ACHN (cell line): ENCODE measurements at regions not wholly inside any gene's neighbourhood (a gene's known extent, or its start where the extent isn't known, plus 50 kb on each side); places are given as distances from the start of the nearest gene placed in this dataset.
A peak's percentile ranks its signal among the peaks of the same experiment; 100 is the strongest.
"Not testable (repeated sequence)": the region's sequence is repeated elsewhere in the genome, so short reads cannot be mapped to it uniquely, and the experiment has no call there.

Source experiments
- DNase-seq: peaks from one replicate; pipeline ENCODE4 v3.0.0-alpha.2; 2015
- in situ Hi-C: cut with HindIII; loops from 2 replicates; pipeline ENCODE4 v1.10.0; 2017; ENCODE audit warnings: low sequenced_read_pairs, low pct_ligation_motif_present, low pct_unique_long_range_greater_than_20kb

- in situ Hi-C loops = no loop called here
- DNase-seq = peak; percentile 30
Observed at GRCh38 chr12:73531752-73532151, 1005.9 kb upstream of the ATXN7L3B start.

GRCh38 chr12:73547421-73547820 lies 990.2 kb upstream of the ATXN7L3B start:
- DNase-seq = no peak
- in situ Hi-C loops = no loop called here

GRCh38 chr12:73585136-73585535 lies 952.5 kb upstream of the ATXN7L3B start:
- in situ Hi-C loops = no loop called here
- no peak for DNase-seq

GRCh38 chr12:73589220-73589619 lies 948.4 kb upstream of the ATXN7L3B start:
- no peak for DNase-seq
- in situ Hi-C loops = no loop called here

- DNase-seq = no peak
- in situ Hi-C loops = no loop called here
Observed at GRCh38 chr12:73598626-73599025, 939.0 kb upstream of the ATXN7L3B start.

- no peak for DNase-seq
- in situ Hi-C loops = no loop called here
Observed at GRCh38 chr12:73599268-73599667, 938.4 kb upstream of the ATXN7L3B start.

GRCh38 chr12:73605925-73606324 lies 931.7 kb upstream of the ATXN7L3B start:
- in situ Hi-C loops, DNase-seq: not testable (repeated sequence)

GRCh38 chr12:73612551-73612950 lies 925.1 kb upstream of the ATXN7L3B start:
- no peak for DNase-seq
- in situ Hi-C loops = no loop called here

GRCh38 chr12:73623421-73623820 lies 914.2 kb upstream of the ATXN7L3B start:
- no peak for DNase-seq
- in situ Hi-C loops = no loop called here

GRCh38 chr12:73625226-73625625 lies 912.4 kb upstream of the ATXN7L3B start:
- DNase-seq = no peak
- in situ Hi-C loops = no loop called here

GRCh38 chr12:73629171-73629570 lies 908.5 kb upstream of the ATXN7L3B start:
- in situ Hi-C loops = no loop called here
- DNase-seq = no peak

GRCh38 chr12:73629893-73630831 lies 907.5 kb upstream of the ATXN7L3B start:
- in situ Hi-C loops = no loop called here

GRCh38 chr12:73632191-73632590 lies 905.4 kb upstream of the ATXN7L3B start:
- in situ Hi-C loops = no loop called here
- DNase-seq = no peak

More at GRCh38 chr12:73629893-73630831, 907.5 kb upstream of the ATXN7L3B start:
- no peak for DNase-seq

GRCh38 chr12:73632661-73633060 lies 905.0 kb upstream of the ATXN7L3B start:
- no peak for DNase-seq
- in situ Hi-C loops = no loop called here

- DNase-seq, in situ Hi-C loops: not testable (repeated sequence)
Observed at GRCh38 chr12:73639397-73639796, 898.2 kb upstream of the ATXN7L3B start.

- DNase-seq = no peak
- in situ Hi-C loops = no loop called here
Observed at GRCh38 chr12:73656375-73656774, 881.3 kb upstream of the ATXN7L3B start.

- DNase-seq = no peak
- in situ Hi-C loops = no loop called here
Observed at GRCh38 chr12:73659802-73660201, 877.8 kb upstream of the ATXN7L3B start.

GRCh38 chr12:73665193-73665592 lies 872.4 kb upstream of the ATXN7L3B start:
- no peak for DNase-seq
- in situ Hi-C loops = no loop called here

GRCh38 chr12:73671550-73671949 lies 866.1 kb upstream of the ATXN7L3B start:
- in situ Hi-C loops, DNase-seq: not testable (repeated sequence)
